GM23338 (cell line): ENCODE measurements at regions not wholly inside any gene's neighbourhood (a gene's known extent, or its start where the extent isn't known, plus 50 kb on each side); places are given as distances from the start of the nearest gene placed in this dataset.

Source experiments
- CREB1 ChIP-seq: fragments of 250-450 bp; sonication (Bioruptor Pico); IDR thresholded peaks from 2 replicates; pipeline ENCODE4 v1.5.0; 2020; ENCODE audit warnings: low read depth, mild to moderate bottlenecking, moderate library complexity
- ETS1 ChIP-seq: IDR thresholded peaks from 2 replicates; pipeline ENCODE4 v1.6.1; 2016; ENCODE audit warnings: antibody characterized with exemption
- EZH2 ChIP-seq: fragments of 200-600 bp; sonication (generic); IDR thresholded peaks from one replicate; pipeline ENCODE4 v1.8.0; 2017; ENCODE audit warnings: antibody characterized with exemption, mild to moderate bottlenecking, low read depth; ENCODE audit not compliant: unreplicated experiment
- EZH2phosphoT487 ChIP-seq: fragments of 200-600 bp; sonication (generic); IDR thresholded peaks from one replicate; pipeline ENCODE4 v1.8.1; 2018; ENCODE audit warnings: antibody characterized with exemption; ENCODE audit not compliant: unreplicated experiment
- NANOG ChIP-seq: IDR thresholded peaks from 2 replicates; pipeline ENCODE4 v1.6.1; 2016; ENCODE audit warnings: antibody characterized with exemption, borderline replicate concordance
- POLR2AphosphoS5 ChIP-seq: IDR thresholded peaks from 2 replicates; pipeline ENCODE4 v1.6.1; 2016; ENCODE audit warnings: antibody characterized with exemption, low read depth
- REST ChIP-seq: IDR thresholded peaks from one replicate; pipeline ENCODE4 v1.6.1; 2018; ENCODE audit warnings: antibody characterized with exemption; ENCODE audit not compliant: unreplicated experiment
- STAT1 ChIP-seq: IDR thresholded peaks from one replicate; pipeline ENCODE4 v1.6.1; 2016; ENCODE audit warnings: antibody characterized with exemption; ENCODE audit not compliant: unreplicated experiment
- ZNF114 ChIP-seq: fragments of 250-450 bp; sonication (Bioruptor Pico); IDR thresholded peaks from 2 replicates; pipeline ENCODE4 v1.5.0; 2020; ENCODE audit warnings: mild to moderate bottlenecking, moderate library complexity
- ZNF331 ChIP-seq: fragments of 250-450 bp; sonication (Bioruptor Pico); IDR thresholded peaks from 2 replicates; pipeline ENCODE4 v1.5.0; 2020; ENCODE audit warnings: low read depth, mild to moderate bottlenecking, moderate library complexity
- TF ChIP-seq, protein P1 (sequence below), 2 experiments: fragments of 200-600 bp in 1 of 2; sonication (generic) in 1 of 2; conservative IDR thresholded peaks; 2 replicates each; pipeline versions ENCODE4 v1.5.1 to v1.6.1; 2016 to 2017; ENCODE audit warnings: antibody characterized with exemption in 2 of 2, low read depth in 2 of 2, mild to moderate bottlenecking in 2 of 2, moderate library complexity in 1 of 2

DNA sequence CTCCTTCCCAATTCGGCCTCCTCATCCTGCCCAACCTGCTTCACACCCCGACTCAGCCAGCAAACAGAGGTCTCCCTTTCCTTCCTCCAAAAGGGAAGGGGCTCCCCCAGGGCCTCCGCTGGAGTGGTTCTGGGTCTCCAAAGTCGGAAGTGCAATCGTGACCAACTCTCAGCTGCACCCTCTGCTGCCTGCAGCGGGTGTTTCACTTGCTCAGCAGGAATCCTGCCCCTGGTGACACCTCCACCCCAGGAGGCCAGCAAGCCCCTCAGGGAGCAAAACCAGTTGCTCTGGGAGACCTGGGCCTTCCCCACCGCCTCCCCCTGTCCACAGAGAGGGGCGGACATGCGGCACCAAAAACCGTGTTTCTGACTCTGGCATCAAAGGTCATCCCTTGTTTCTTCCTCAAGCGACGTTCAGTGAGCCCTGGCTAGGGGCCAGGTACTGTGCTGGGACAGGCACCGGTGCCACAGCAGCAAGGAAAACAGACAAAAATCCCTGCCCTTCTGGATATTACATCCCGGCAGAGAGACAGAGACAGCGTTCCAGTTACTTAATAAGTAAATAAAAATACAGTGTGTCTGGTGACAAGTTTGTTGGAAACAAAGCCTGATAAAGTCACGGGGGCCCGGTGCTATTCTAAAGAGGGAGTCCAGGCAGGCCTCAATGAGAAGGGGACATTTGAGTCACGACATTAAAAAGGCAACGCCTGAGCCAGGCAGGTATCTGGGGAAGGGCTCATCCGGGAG, 219.0 kb downstream of the BMP7 start:
- TF ChIP-seq POLR2AphosphoS5 (no peak), ZNF331 (CRISPR knock-in tag) (no peak), EZH2 (no peak), EZH2phosphoT487 (no peak), STAT1 (no peak), NANOG (no peak), CREB1 (CRISPR knock-in tag) (no peak), ETS1 (no peak), REST (no peak), ZNF114 (CRISPR knock-in tag) (no peak)
- TF ChIP-seq, protein P1, sequence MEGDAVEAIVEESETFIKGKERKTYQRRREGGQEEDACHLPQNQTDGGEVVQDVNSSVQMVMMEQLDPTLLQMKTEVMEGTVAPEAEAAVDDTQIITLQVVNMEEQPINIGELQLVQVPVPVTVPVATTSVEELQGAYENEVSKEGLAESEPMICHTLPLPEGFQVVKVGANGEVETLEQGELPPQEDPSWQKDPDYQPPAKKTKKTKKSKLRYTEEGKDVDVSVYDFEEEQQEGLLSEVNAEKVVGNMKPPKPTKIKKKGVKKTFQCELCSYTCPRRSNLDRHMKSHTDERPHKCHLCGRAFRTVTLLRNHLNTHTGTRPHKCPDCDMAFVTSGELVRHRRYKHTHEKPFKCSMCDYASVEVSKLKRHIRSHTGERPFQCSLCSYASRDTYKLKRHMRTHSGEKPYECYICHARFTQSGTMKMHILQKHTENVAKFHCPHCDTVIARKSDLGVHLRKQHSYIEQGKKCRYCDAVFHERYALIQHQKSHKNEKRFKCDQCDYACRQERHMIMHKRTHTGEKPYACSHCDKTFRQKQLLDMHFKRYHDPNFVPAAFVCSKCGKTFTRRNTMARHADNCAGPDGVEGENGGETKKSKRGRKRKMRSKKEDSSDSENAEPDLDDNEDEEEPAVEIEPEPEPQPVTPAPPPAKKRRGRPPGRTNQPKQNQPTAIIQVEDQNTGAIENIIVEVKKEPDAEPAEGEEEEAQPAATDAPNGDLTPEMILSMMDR (conservative IDR thresholded peaks at IDR 0.05; ENCODE audit: low read depth in 2 of 2) = 0 out of 4 replicates have a peak, but pooled peaks of 1 of the 2 experiments have one; percentile 17
